SK-N-SH treated with all-trans-retinoic acid at 6 μM for 48 hours (cell line): ENCODE measurements at regions not wholly inside any gene's neighbourhood (a gene's known extent, or its start where the extent isn't known, plus 50 kb on each side); places are given as distances from the start of the nearest gene placed in this dataset.

ENCODE experiments used
- GLIS3 ChIP-seq: fragments of 250-450 bp; sonication (Bioruptor Pico); IDR thresholded peaks from 2 replicates; pipeline ENCODE4 v1.5.0; 2020; ENCODE audit warnings: mild to moderate bottlenecking, moderate library complexity
- ISL1 ChIP-seq: fragments of 250-450 bp; sonication (Bioruptor Pico); IDR thresholded peaks from 2 replicates; pipeline ENCODE4 v2.1.2; 2022; ENCODE audit warnings: mild to moderate bottlenecking, moderate library complexity
- RARB ChIP-seq: fragments of 250-450 bp; sonication (Bioruptor Pico); IDR thresholded peaks from 2 replicates; pipeline ENCODE4 v1.8.0; 2021; ENCODE audit warnings: mild to moderate bottlenecking, moderate library complexity
- TF ChIP-seq, protein P1 (sequence below): fragments of 250-450 bp; sonication (Bioruptor Pico); IDR thresholded peaks from 2 replicates; pipeline ENCODE4 v1.5.1; 2021; ENCODE audit warnings: mild to moderate bottlenecking, moderate library complexity
- TF ChIP-seq, protein P2 (sequence below): fragments of 250-450 bp; sonication (Bioruptor Pico); IDR thresholded peaks from 2 replicates; pipeline ENCODE4 v1.5.1; 2020; ENCODE audit warnings: low read depth, mild to moderate bottlenecking, moderate library complexity
- TF ChIP-seq, protein P3 (sequence below): fragments of 250-450 bp; sonication (Bioruptor Pico); IDR thresholded peaks from 2 replicates; pipeline ENCODE4 v1.8.0; 2021; ENCODE audit warnings: low read depth, mild to moderate bottlenecking, moderate library complexity, borderline replicate concordance

DNA sequence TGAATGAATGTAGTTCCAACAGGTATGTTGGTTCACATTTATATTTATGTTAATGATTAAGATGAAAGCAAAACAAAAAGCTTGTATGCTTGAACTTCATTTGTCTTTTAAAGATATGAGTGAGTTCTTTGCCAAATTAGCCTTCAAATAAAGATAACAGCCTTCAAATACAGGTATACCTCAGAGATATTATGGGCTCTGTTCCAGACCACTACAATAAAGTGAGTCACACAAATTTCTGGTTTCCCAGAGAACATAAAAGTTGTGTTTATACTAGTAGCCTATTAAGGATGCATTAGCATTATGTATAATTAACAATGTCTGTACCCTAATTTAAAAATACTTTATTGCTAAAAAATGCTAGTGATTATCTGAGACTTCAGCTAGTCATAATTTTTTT lies 245.3 kb upstream of the MAN1A1 start:
- TF ChIP-seq, protein P1, sequence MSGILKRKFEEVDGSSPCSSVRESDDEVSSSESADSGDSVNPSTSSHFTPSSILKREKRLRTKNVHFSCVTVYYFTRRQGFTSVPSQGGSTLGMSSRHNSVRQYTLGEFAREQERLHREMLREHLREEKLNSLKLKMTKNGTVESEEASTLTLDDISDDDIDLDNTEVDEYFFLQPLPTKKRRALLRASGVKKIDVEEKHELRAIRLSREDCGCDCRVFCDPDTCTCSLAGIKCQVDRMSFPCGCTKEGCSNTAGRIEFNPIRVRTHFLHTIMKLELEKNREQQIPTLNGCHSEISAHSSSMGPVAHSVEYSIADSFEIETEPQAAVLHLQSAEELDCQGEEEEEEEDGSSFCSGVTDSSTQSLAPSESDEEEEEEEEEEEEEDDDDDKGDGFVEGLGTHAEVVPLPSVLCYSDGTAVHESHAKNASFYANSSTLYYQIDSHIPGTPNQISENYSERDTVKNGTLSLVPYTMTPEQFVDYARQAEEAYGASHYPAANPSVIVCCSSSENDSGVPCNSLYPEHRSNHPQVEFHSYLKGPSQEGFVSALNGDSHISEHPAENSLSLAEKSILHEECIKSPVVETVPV, result no peak
- TF ChIP-seq RARB (no peak), ISL1 (CRISPR knock-in tag) (no peak; the same call in 1 of the 2 replicates), GLIS3 (no peak)
- TF ChIP-seq, protein P2, sequence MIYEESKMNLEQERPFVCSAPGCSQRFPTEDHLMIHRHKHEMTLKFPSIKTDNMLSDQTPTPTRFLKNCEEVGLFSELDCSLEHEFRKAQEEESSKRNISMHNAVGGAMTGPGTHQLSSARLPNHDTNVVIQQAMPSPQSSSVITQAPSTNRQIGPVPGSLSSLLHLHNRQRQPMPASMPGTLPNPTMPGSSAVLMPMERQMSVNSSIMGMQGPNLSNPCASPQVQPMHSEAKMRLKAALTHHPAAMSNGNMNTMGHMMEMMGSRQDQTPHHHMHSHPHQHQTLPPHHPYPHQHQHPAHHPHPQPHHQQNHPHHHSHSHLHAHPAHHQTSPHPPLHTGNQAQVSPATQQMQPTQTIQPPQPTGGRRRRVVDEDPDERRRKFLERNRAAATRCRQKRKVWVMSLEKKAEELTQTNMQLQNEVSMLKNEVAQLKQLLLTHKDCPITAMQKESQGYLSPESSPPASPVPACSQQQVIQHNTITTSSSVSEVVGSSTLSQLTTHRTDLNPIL (CRISPR knock-in tag), result no peak
- TF ChIP-seq, protein P3, sequence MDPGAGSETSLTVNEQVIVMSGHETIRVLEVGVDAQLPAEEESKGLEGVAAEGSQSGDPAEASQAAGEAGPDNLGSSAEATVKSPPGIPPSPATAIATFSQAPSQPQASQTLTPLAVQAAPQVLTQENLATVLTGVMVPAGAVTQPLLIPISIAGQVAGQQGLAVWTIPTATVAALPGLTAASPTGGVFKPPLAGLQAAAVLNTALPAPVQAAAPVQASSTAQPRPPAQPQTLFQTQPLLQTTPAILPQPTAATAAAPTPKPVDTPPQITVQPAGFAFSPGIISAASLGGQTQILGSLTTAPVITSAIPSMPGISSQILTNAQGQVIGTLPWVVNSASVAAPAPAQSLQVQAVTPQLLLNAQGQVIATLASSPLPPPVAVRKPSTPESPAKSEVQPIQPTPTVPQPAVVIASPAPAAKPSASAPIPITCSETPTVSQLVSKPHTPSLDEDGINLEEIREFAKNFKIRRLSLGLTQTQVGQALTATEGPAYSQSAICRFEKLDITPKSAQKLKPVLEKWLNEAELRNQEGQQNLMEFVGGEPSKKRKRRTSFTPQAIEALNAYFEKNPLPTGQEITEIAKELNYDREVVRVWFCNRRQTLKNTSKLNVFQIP (CRISPR knock-in tag), result no peak
